Kidney (tissue), 13 donors: ENCODE measurements at regions not wholly inside any gene's neighbourhood (a gene's known extent, or its start where the extent isn't known, plus 50 kb on each side); places are given as distances from the start of the nearest gene placed in this dataset.

Experiments
- DNase-seq, 5 donors: peaks; one replicate each; pipeline ENCODE4 v3.0.0-alpha.2; 2013 to 2020
- FAIRE-seq: peaks from 2 replicates; lab custom pipeline; 2012; peaks lifted over from hg19 to GRCh38; lab: Jason Lieb, UNC
- H3K27ac ChIP-seq, 2 donors: one replicate each; pipeline ENCODE4 v1.7.0; 2013; ENCODE audit warnings: low read depth in 2 of 2, low read length in 2 of 2, inconsistent platforms in 1 of 2
- H3K27me3 ChIP-seq: one replicate; pipeline ENCODE4 v1.7.1; 2013; ENCODE audit warnings: low read length, inconsistent platforms; ENCODE audit not compliant: control insufficient read depth, insufficient read depth
- H3K36me3 ChIP-seq, 3 donors: one replicate each; pipeline versions ENCODE4 v1.7.0 to v1.7.1; 2013; ENCODE audit warnings: low read length in 3 of 3, control low read depth in 1 of 3, inconsistent platforms in 1 of 3; ENCODE audit not compliant: insufficient read depth in 3 of 3, control insufficient read depth in 2 of 3
- H3K4me1 ChIP-seq, 3 donors: one replicate each; pipeline versions ENCODE4 v1.7.0 to v1.7.1; 2013; ENCODE audit warnings: low read length in 3 of 3, inconsistent platforms in 1 of 3, low read depth in 1 of 3; ENCODE audit not compliant: control insufficient read depth in 2 of 3, insufficient read depth in 2 of 3
- H3K4me3 ChIP-seq, 3 donors: one replicate each; pipeline versions ENCODE4 v1.7.0 to v1.8.1; 2013; ENCODE audit warnings: low read length in 3 of 3, control low read depth in 1 of 3, inconsistent platforms in 1 of 3
- H3K9ac ChIP-seq, 3 donors: one replicate each; pipeline versions ENCODE4 v1.7.0 to v1.7.1; 2013; ENCODE audit warnings: low read length in 3 of 3, control low read depth in 1 of 3, inconsistent platforms in 1 of 3
- H3K9me3 ChIP-seq, 3 donors: one replicate each; pipeline versions ENCODE4 v1.7.0 to v1.7.1; 2013; ENCODE audit warnings: low read length in 3 of 3, control low read depth in 1 of 3, inconsistent platforms in 1 of 3; ENCODE audit not compliant: control insufficient read depth in 2 of 3, insufficient read depth in 1 of 3
- intact Hi-C: fragments of 100-400 bp; cut with DNase I; formaldehyde crosslinking; loops from one replicate; pipeline ENCODE4 v1.11.1; 2022
- TF ChIP-seq, protein P1 (sequence below): IDR thresholded peaks from 3 replicates; pipeline ENCODE4 v1.5.1; 2012; ENCODE audit warnings: mild to moderate bottlenecking, moderate library complexity, borderline replicate concordance; ENCODE audit not compliant: insufficient read depth; ENCODE audit errors: extremely low read depth
- donor health status: control.
- donor health status: control.
- donor health status: control.
- donor health status: control.
- donor health status: control.
- donor health status: DM: yes; HTN: yes; CAD: no.
- donor health status: Normal renal cell carcinoma (clear cell type).

DNA sequence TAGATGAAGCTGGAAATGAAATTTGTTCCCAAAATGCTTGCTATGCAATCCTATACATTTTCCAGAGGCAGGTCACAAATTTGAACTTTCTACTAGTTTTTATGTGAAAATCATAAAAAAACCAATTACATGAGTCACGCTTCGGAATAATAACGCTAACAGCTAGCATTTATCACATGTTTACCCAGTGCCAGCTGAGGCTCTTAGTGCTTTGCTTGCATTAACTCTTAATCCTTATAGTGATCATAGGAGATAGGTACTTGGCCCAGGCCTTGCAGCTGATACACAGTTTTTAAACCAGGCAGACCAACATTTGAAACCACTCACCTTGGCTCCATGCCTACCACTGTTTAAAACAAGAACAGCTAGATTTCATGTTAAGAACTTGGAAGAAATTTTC lies 131.8 kb upstream of the RAG2 start:
- no peaks in the 10 kb centered on the region for H3K27me3 ChIP-seq
- intact Hi-C loops = no loop called here
- FAIRE-seq = no peak

DNA sequence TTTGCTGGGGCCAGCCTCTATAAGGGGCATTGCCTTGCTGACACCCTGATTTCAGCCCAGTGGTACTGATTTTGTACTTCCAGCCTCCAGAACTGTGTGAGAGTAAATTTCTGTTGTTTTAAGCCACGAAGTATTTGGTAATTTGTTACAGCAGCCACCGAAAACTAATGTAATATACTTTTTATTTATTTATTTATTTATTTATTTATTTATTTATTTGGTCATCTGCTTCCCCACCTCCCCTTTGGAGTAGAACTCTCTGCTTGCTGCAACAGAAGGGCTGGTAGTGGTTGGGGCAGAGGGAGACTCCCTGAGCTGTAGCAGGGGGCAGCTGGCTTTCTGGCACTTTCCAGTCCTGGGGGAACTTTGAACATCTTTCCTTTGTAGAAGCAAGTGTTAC lies 128.4 kb upstream of the RAG2 start:
- Histone ChIP-seq H3K27me3 (no peaks in the 10 kb centered on the region), H3K36me3 (no peaks in the 10 kb centered on the region), H3K9me3 (no peaks in the 10 kb centered on the region), H3K4me3 (no peak overlapping the region), H3K9ac (no peak overlapping the region), H3K4me1 (no peaks in the 10 kb centered on the region), H3K27ac (no peak overlapping the region)
- FAIRE-seq = no peak
- intact Hi-C loops = no loop called here
- TF ChIP-seq, protein P1, sequence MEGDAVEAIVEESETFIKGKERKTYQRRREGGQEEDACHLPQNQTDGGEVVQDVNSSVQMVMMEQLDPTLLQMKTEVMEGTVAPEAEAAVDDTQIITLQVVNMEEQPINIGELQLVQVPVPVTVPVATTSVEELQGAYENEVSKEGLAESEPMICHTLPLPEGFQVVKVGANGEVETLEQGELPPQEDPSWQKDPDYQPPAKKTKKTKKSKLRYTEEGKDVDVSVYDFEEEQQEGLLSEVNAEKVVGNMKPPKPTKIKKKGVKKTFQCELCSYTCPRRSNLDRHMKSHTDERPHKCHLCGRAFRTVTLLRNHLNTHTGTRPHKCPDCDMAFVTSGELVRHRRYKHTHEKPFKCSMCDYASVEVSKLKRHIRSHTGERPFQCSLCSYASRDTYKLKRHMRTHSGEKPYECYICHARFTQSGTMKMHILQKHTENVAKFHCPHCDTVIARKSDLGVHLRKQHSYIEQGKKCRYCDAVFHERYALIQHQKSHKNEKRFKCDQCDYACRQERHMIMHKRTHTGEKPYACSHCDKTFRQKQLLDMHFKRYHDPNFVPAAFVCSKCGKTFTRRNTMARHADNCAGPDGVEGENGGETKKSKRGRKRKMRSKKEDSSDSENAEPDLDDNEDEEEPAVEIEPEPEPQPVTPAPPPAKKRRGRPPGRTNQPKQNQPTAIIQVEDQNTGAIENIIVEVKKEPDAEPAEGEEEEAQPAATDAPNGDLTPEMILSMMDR = no peak
- DNase-seq = no peak

More for the DNA sequence above, 131.8 kb upstream of the RAG2 start:
- H3K27ac ChIP-seq = no peak overlapping the region
- no peak for DNase-seq
- TF ChIP-seq, protein P1 = no peak
- no peak overlapping the region for H3K4me3 ChIP-seq
- H3K36me3 ChIP-seq = no peaks in the 10 kb centered on the region
- no peaks in the 10 kb centered on the region for H3K4me1 ChIP-seq
- H3K9me3 ChIP-seq = no peaks in the 10 kb centered on the region
- H3K9ac ChIP-seq = no peak overlapping the region

DNA sequence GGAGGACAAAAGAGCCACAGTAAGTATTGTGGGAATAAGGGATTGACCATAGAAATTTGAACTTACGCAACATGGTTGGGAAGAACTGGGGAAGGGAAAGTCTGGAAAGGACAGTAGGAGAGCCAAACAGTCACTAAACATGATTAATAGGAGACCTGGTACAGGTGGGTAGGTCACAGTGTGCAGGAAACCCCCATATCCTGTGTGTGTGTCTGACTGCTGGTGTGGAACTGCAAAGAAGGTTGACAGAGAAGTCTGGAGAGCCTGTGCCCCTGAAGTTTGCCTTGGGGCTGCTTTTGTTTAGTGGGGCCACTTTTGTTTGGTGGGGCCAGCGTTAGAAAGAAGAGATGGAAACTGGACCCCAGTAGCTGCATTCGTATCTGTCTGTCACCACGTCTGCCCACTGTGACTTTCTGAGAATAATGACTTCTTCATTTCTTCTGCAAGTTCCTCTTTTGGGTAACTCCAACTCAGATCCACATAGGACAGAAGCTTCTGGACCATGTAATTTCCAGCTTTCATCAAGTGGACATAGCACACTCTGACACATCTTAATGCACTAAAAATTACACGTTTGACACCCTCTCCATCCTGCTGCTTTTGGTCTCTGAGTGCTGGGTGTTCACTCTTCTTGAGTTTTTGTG lies 126.8 kb upstream of the RAG2 start:
- intact Hi-C loops = no loop called here
- no peak overlapping the region for H3K9ac ChIP-seq
- no peaks in the 10 kb centered on the region for H3K36me3 ChIP-seq
- no peaks in the 10 kb centered on the region for H3K4me1 ChIP-seq
- TF ChIP-seq, protein P1 = no peak
- FAIRE-seq (no peak), DNase-seq (no peak)
- no peaks in the 10 kb centered on the region for H3K27me3 ChIP-seq
- no peaks in the 10 kb centered on the region for H3K9me3 ChIP-seq
- H3K4me3 ChIP-seq = no peak overlapping the region
- H3K27ac ChIP-seq = no peak overlapping the region

DNA sequence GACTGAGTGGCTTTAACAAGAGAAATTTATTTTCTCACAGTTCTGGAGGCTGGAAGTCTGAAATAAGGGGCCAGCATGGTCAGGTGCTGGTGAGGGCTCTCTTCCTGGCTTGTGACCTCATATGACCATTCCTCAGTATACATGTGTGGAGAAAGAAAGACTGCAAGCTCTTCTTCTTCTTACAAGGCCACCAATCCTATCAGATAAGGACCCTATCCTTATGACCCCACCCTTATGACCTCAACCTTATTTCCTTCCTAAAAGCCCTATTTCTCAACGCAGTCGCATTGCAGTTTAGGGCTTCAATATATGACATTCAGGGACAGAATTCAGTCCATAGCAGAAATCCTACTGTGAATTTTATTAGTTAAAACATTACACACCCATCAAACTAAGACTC lies 124.4 kb upstream of the RAG2 start:
- no peaks in the 10 kb centered on the region for H3K9me3 ChIP-seq
- no peak overlapping the region for H3K9ac ChIP-seq
- intact Hi-C loops = no loop called here
- no peaks in the 10 kb centered on the region for H3K27me3 ChIP-seq
- H3K27ac ChIP-seq = no peak overlapping the region
- H3K36me3 ChIP-seq = no peaks in the 10 kb centered on the region
- DNase-seq (no peak), FAIRE-seq (no peak)
- no peak overlapping the region for H3K4me3 ChIP-seq
- TF ChIP-seq, protein P1 = no peak
- no peaks in the 10 kb centered on the region for H3K4me1 ChIP-seq
